ENCODE measurements at regions not wholly inside any gene's neighbourhood (a gene's known extent, or its start where the extent isn't known, plus 50 kb on each side); places are given as distances from the start of the nearest gene placed in this dataset.
"Not testable (repeated sequence)": the region's sequence is repeated elsewhere in the genome, so short reads cannot be mapped to it uniquely, and the experiment has no call there.

- no peak for DNase-seq
These were observed 351.4 kb downstream of the KCNRG start for GRCh38 chr13:50366488-50367174.

GRCh38 chr13:50369646-50370045 lies 354.4 kb downstream of the KCNRG start:
- DNase-seq, result no peak

- DNase-seq, result no peak
These were observed 355.2 kb downstream of the KCNRG start for GRCh38 chr13:50370303-50370950.

- DNase-seq, result no peak
These were observed 359.3 kb downstream of the KCNRG start for GRCh38 chr13:50374517-50374916.

GRCh38 chr13:50375792-50376191 lies 360.5 kb downstream of the KCNRG start:
- no peak for DNase-seq

GRCh38 chr13:50376895-50377575 lies 361.8 kb downstream of the KCNRG start:
- DNase-seq, result no peak

GRCh38 chr13:50377726-50378270 lies 362.6 kb downstream of the KCNRG start:
- DNase-seq, result no peak

GRCh38 chr13:50378509-50379044 lies 363.3 kb downstream of the KCNRG start:
- DNase-seq, result no peak

GRCh38 chr13:50379584-50379983 lies 364.3 kb downstream of the KCNRG start:
- DNase-seq, result no peak

- DNase-seq, result no peak
These were observed 365.7 kb downstream of the KCNRG start for GRCh38 chr13:50380905-50381304.

- no peak for DNase-seq
These were observed 367.3 kb downstream of the KCNRG start for GRCh38 chr13:50382511-50382910.

- DNase-seq, result no peak
These were observed 367.7 kb downstream of the KCNRG start for GRCh38 chr13:50382951-50383350.

- DNase-seq, result no peak
These were observed 369.5 kb downstream of the KCNRG start for GRCh38 chr13:50384724-50385123.

GRCh38 chr13:50386541-50387050 lies 371.4 kb downstream of the KCNRG start:
- no peak for DNase-seq

- peak; percentile 75 for DNase-seq
These were observed 371.9 kb downstream of the KCNRG start for GRCh38 chr13:50387051-50387581.

GRCh38 chr13:50388481-50388880 lies 373.2 kb downstream of the KCNRG start:
- DNase-seq, result no peak

GRCh38 chr13:50389726-50390125 lies 374.5 kb downstream of the KCNRG start:
- DNase-seq, result no peak

GRCh38 chr13:50390503-50391248 lies 375.4 kb downstream of the KCNRG start:
- no peak for DNase-seq

- DNase-seq, result no peak
These were observed 377.7 kb downstream of the KCNRG start for GRCh38 chr13:50392977-50393376.

- no peak for DNase-seq
These were observed 378.4 kb downstream of the KCNRG start for GRCh38 chr13:50393628-50394027.

- DNase-seq, result no peak
These were observed 380.8 kb downstream of the KCNRG start for GRCh38 chr13:50396001-50396400.

GRCh38 chr13:50396618-50397017 lies 381.4 kb downstream of the KCNRG start:
- DNase-seq, result not testable (repeated sequence)
